Neural crest cell (in vitro differentiated cells): ENCODE measurements at regions not wholly inside any gene's neighbourhood (a gene's known extent, or its start where the extent isn't known, plus 50 kb on each side); places are given as distances from the start of the nearest gene placed in this dataset.
A peak's percentile ranks its signal among the peaks of the same experiment; 100 is the strongest.

ENCODE experiments used
- DNase-seq: peaks from one replicate; pipeline ENCODE4 v3.0.0; 2021; ENCODE audit warnings: low read depth, mixed read lengths, low spot score
- H3K27ac Mint-ChIP-seq: one replicate; pipeline ENCODE4 v1.8.0; 2021; ENCODE audit warnings: mild to moderate bottlenecking, mixed read lengths; ENCODE audit not compliant: unreplicated experiment
- H3K27me3 Mint-ChIP-seq: 2 replicates; pipeline ENCODE4 v1.8.0; 2021; ENCODE audit warnings: low read depth, mild to moderate bottlenecking, mixed read lengths
- H3K36me3 Mint-ChIP-seq: 2 replicates; pipeline ENCODE4 v1.8.0; 2021; ENCODE audit warnings: low read depth, mild to moderate bottlenecking, mixed read lengths
- H3K4me1 Mint-ChIP-seq: 2 replicates; pipeline ENCODE4 v1.8.0; 2021; ENCODE audit warnings: mixed read lengths
- H3K4me3 Mint-ChIP-seq: one replicate; pipeline ENCODE4 v1.8.0; 2021; ENCODE audit warnings: mild to moderate bottlenecking, mixed read lengths
- H3K9me3 Mint-ChIP-seq: 2 replicates; pipeline ENCODE4 v1.8.0; 2021; ENCODE audit warnings: mixed read lengths
- TF ChIP-seq, protein P1 (sequence below): fragments of 200-600 bp; sonication (generic); conservative IDR thresholded peaks from 2 replicates; pipeline ENCODE4 v1.5.0; 2021; ENCODE audit warnings: antibody characterized with exemption, mild to moderate bottlenecking

GRCh38 chr3:159482241-159482993 lies 506.2 kb upstream of the IL12A start:
- TF ChIP-seq, protein P1, sequence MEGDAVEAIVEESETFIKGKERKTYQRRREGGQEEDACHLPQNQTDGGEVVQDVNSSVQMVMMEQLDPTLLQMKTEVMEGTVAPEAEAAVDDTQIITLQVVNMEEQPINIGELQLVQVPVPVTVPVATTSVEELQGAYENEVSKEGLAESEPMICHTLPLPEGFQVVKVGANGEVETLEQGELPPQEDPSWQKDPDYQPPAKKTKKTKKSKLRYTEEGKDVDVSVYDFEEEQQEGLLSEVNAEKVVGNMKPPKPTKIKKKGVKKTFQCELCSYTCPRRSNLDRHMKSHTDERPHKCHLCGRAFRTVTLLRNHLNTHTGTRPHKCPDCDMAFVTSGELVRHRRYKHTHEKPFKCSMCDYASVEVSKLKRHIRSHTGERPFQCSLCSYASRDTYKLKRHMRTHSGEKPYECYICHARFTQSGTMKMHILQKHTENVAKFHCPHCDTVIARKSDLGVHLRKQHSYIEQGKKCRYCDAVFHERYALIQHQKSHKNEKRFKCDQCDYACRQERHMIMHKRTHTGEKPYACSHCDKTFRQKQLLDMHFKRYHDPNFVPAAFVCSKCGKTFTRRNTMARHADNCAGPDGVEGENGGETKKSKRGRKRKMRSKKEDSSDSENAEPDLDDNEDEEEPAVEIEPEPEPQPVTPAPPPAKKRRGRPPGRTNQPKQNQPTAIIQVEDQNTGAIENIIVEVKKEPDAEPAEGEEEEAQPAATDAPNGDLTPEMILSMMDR = no peak

GRCh38 chr3:159482994-159483367 lies 505.7 kb upstream of the IL12A start:
- Mint-ChIP-seq H3K4me1 (no peaks in the 10 kb centered on the region), H3K27me3 (no peaks in the 10 kb centered on the region), H3K4me3 (no peak overlapping the region), H3K36me3 (peaks cover 3% of the 10 kb centered on the region), H3K27ac (no peak overlapping the region), H3K9me3 (peaks cover 9% of the 10 kb centered on the region)
- no peak for DNase-seq
- TF ChIP-seq, protein P1 = no peak

More at GRCh38 chr3:159482241-159482993, 506.2 kb upstream of the IL12A start:
- Mint-ChIP-seq H3K27me3 (no peaks in the 10 kb centered on the region), H3K27ac (no peak overlapping the region), H3K9me3 (peaks cover 9% of the 10 kb centered on the region), H3K36me3 (peaks cover 3% of the 10 kb centered on the region), H3K4me3 (no peak overlapping the region), H3K4me1 (no peaks in the 10 kb centered on the region)
- DNase-seq = no peak

DNA sequence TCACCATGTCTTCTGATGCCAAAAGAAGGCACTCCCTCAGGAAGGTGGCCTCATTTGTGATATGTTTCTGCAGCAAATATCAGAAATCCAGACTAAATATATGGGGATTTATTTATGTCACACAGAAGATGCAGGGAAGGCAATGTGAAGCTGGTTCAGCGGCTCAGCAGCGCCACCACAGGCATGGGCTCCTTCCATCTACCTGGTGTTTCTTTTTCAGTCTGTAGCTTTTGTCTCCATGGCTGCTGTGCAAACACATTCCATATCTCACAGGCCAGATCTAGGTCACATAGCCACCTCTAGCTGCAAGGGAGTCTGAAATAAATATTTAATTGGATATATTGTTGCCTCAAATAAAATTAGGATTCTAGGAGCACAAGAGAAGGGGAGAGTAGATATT lies 502.1 kb upstream of the IL12A start:
- Mint-ChIP-seq H3K27ac (no peak overlapping the region), H3K27me3 (no peaks in the 10 kb centered on the region), H3K4me1 (no peaks in the 10 kb centered on the region), H3K36me3 (peaks cover 6% of the 10 kb centered on the region), H3K9me3 (peaks cover 12% of the 10 kb centered on the region), H3K4me3 (no peak overlapping the region)
- DNase-seq = no peak
- TF ChIP-seq, protein P1 = peak; percentile 15

GRCh38 chr3:159487304-159487703 lies 501.3 kb upstream of the IL12A start:
- Mint-ChIP-seq H3K27me3 (no peaks in the 10 kb centered on the region), H3K36me3 (peaks cover 6% of the 10 kb centered on the region), H3K9me3 (peaks cover 12% of the 10 kb centered on the region), H3K27ac (no peak overlapping the region), H3K4me1 (no peaks in the 10 kb centered on the region), H3K4me3 (no peak overlapping the region)
- DNase-seq = no peak
- TF ChIP-seq, protein P1 = no peak

DNA sequence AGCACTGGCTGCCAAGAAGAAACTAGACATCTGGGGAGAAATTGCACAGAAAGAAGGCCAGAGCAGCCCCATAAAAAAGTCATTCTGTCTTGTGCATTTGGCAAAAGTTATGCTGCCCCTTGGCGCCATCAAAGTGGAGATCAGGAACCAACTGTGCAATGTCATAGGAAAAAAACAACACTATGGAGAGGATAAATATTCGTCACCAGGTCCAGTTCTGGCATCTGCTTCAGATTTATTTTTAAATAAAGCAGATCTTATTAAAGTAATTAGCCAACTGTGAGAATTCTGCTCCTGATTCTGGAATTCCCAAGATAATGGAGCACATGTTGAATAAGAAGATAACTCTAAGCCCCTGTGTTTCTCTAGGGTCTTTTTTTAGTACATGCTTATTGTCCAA lies 500.0 kb upstream of the IL12A start:
- TF ChIP-seq, protein P1 = no peak
- no peak for DNase-seq
- Mint-ChIP-seq H3K27ac (no peak overlapping the region), H3K36me3 (peaks cover 6% of the 10 kb centered on the region), H3K9me3 (peaks cover 12% of the 10 kb centered on the region), H3K4me3 (no peak overlapping the region), H3K4me1 (no peaks in the 10 kb centered on the region), H3K27me3 (no peaks in the 10 kb centered on the region)
